ENCODE measurements at regions not wholly inside any gene's neighbourhood (a gene's known extent, or its start where the extent isn't known, plus 50 kb on each side); places are given as distances from the start of the nearest gene placed in this dataset.

DNA sequence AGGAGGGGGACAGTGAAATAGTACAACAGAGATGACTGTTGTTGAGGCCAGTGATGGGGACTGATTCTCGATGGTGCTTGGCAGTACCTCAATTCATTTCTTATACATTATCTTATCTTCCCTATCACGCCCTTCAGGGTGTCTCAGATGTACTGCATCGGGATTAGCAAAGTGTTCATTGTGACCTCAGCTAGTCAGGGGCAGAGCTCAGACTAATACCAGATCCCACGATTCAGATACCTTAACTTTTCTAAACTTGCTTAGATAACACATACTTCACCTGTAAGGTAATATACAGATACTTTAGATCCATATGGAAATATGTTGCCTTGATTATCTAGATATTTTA is 720.6 kb downstream of the EFNB2 start:
- Histone ChIP-seq H3K27ac (no peak overlapping the region), H3K4me1 (no peaks in the 10 kb centered on the region), H3K9me3 (no peaks in the 10 kb centered on the region), H3K4me3 (no peak overlapping the region), H3K36me3 (no peaks in the 10 kb centered on the region), H3K27me3 (no peaks in the 10 kb centered on the region)
- no peak for TF ChIP-seq POLR2A (IDR thresholded peaks at IDR 0.05)
- TF ChIP-seq, protein P1, sequence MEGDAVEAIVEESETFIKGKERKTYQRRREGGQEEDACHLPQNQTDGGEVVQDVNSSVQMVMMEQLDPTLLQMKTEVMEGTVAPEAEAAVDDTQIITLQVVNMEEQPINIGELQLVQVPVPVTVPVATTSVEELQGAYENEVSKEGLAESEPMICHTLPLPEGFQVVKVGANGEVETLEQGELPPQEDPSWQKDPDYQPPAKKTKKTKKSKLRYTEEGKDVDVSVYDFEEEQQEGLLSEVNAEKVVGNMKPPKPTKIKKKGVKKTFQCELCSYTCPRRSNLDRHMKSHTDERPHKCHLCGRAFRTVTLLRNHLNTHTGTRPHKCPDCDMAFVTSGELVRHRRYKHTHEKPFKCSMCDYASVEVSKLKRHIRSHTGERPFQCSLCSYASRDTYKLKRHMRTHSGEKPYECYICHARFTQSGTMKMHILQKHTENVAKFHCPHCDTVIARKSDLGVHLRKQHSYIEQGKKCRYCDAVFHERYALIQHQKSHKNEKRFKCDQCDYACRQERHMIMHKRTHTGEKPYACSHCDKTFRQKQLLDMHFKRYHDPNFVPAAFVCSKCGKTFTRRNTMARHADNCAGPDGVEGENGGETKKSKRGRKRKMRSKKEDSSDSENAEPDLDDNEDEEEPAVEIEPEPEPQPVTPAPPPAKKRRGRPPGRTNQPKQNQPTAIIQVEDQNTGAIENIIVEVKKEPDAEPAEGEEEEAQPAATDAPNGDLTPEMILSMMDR (IDR thresholded peaks at IDR 0.05): no peak
- no peak for DNase-seq
- intact Hi-C loops (cut with DNase I; ENCODE audit: low total_unique reads): no loop called here

DNA sequence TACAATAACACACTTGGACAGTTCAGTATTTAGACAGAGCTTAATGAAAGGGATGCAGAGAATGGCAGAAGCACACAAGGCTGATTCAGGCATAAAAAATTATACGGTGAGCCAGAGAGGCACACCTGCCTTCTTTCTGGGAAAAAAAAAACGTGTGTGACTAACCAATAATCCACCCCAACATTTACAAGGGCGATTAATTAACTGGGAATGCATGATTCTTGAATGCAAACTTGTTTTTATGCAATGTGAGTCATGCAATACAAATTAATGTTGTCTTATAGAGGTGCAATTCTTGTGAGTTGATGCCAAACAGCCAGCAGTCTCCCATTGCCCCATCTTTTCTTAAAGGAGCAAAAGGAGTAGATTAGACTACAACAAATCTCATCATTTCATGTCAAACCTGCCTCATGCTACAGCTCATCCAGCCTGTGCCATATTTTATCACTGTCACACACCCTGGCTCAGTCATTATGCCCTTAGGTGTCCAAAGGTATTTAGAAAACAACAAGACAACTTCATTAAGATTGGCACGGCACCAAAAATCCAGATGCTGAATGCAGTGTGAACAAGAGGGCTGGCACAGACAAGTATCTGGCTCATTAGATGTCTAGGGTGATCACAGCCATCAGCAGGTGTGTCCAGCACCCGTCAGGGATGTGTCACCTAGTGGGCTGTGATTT is 721.1 kb downstream of the EFNB2 start:
- intact Hi-C loops (cut with DNase I; ENCODE audit: low total_unique reads): no loop called here
- no peak for DNase-seq
- no peak for TF ChIP-seq POLR2A (IDR thresholded peaks at IDR 0.05)
- H3K36me3 ChIP-seq: no peaks in the 10 kb centered on the region
- no peak overlapping the region for H3K27ac ChIP-seq
- no peak overlapping the region for H3K4me3 ChIP-seq
- no peaks in the 10 kb centered on the region for H3K27me3 ChIP-seq
- H3K9me3 ChIP-seq: no peaks in the 10 kb centered on the region
- no peaks in the 10 kb centered on the region for H3K4me1 ChIP-seq

DNA sequence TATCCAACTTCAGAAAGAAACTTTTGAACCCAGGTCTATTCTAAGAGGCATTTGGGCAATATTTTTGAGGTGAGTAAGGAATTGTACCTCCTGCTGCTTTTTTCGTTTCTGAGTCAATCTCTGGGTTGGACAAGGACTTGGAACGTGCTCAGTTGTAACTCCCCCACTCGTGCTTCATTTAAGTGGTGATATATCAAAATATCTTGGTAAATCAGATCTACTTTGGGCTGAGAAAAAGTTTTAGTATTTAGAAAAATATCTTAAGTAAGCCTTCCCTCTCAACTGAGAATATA is 728.9 kb downstream of the EFNB2 start:
- H3K4me3 ChIP-seq: no peak overlapping the region
- no peaks in the 10 kb centered on the region for H3K9me3 ChIP-seq
- H3K27ac ChIP-seq: no peak overlapping the region
- H3K27me3 ChIP-seq: no peaks in the 10 kb centered on the region
- H3K4me1 ChIP-seq: no peaks in the 10 kb centered on the region
- no peak for DNase-seq
- intact Hi-C loops (cut with DNase I; ENCODE audit: low total_unique reads): no loop called here
- TF ChIP-seq, protein P1 (IDR thresholded peaks at IDR 0.05): no peak
- TF ChIP-seq POLR2A (IDR thresholded peaks at IDR 0.05): no peak
- no peaks in the 10 kb centered on the region for H3K36me3 ChIP-seq

DNA sequence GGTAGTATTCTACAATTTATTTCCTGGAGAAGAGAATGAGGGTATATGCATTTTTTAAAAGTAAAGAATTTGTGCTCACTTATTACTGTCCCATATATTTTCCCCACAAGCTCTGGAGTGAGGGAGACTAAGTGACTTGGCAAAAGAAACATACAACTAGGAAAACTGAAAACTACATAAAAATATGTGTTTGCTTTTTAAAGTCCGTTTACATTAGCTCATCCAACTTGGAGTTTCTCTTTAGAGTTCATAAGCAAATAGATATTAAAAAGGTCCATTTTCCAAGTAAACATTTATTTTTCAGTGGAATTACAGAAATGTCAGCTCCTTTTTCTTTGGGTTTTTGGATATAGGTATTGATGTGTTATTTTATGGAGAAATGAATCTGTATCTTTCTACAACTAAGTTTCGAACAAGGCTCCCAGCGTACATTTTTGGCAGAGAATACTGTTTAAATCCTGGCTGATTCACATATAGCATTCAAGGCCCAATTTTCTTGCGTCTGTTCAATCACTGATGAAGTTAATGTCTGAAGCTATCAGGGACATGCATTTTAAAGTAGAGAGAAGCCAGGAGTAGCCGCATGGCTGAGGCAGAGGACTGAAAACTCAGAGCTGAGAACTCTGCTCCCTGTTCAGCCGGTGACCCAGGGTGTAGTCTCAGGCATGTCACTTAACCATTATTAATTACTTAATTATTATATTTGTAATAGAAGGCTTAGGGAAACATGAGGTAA is 729.4 kb downstream of the EFNB2 start:
- no peak for DNase-seq
- Histone ChIP-seq H3K4me3 (no peak overlapping the region), H3K36me3 (no peaks in the 10 kb centered on the region), H3K27me3 (no peaks in the 10 kb centered on the region), H3K4me1 (no peaks in the 10 kb centered on the region), H3K27ac (no peak overlapping the region), H3K9me3 (no peaks in the 10 kb centered on the region)
- intact Hi-C loops (cut with DNase I; ENCODE audit: low total_unique reads): no loop called here
- no peak for TF ChIP-seq POLR2A (IDR thresholded peaks at IDR 0.05)
- TF ChIP-seq, protein P1 (IDR thresholded peaks at IDR 0.05): no peak

DNA sequence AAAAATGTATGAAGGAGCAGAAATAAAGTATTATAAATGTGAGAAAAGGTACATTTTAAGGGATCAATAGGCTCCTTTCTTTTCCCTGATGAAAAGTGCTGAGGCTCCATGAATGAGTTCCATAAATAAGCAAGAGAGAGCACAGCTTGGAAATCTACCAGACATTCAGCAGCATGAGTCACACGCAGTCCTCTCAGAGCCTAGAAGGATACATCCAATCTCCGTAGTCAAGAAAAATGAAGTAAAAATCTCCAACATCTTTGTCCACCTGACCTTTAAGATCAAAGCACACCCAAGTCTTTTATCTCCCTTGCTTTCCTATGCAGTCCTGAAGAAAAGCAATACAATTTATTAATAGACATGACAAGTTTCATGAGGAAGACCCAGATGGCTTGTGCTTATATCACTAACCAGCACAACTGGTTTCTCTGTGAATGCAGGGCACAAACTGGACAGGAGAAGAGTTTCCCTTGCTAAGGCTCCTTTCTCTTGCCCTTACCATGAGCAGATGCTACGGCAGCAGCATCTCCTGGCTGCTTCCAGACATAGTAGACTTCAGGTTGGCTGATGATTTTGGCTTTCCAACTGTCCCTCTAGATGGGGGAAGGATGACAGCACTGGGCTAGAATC is 730.8 kb downstream of the EFNB2 start:
- Histone ChIP-seq H3K4me3 (no peak overlapping the region), H3K27me3 (no peaks in the 10 kb centered on the region), H3K36me3 (no peaks in the 10 kb centered on the region), H3K27ac (no peak overlapping the region), H3K9me3 (no peaks in the 10 kb centered on the region), H3K4me1 (no peaks in the 10 kb centered on the region)
- intact Hi-C loops (cut with DNase I; ENCODE audit: low total_unique reads): no loop called here
- no peak for DNase-seq
- no peak for TF ChIP-seq POLR2A (IDR thresholded peaks at IDR 0.05)
- TF ChIP-seq, protein P1 (IDR thresholded peaks at IDR 0.05): no peak
